SU-DHL-6 (cell line): ENCODE measurements at regions not wholly inside any gene's neighbourhood (a gene's known extent, or its start where the extent isn't known, plus 50 kb on each side); places are given as distances from the start of the nearest gene placed in this dataset.

Experiments used
- CTCF ChIP-seq: fragments of 200-600 bp; sonication (generic); IDR thresholded peaks from one replicate; pipeline ENCODE4 v1.5.1; 2017; ENCODE audit warnings: antibody characterized with exemption, mild to moderate bottlenecking, low read length, moderate library complexity; ENCODE audit not compliant: insufficient read depth, poor library complexity, severe bottlenecking
- EZH2phosphoT487 ChIP-seq: fragments of 200-600 bp; sonication (generic), shearing (Covaris generic); conservative IDR thresholded peaks from 2 replicates; pipeline ENCODE4 v1.6.1; 2018; ENCODE audit warnings: mild to moderate bottlenecking, antibody characterized with exemption, low read length, moderate library complexity, mixed read lengths

GRCh38 chr11:62026739-62027370 is 59.4 kb upstream of the FTH1 start:
- TF ChIP-seq CTCF (no peak), EZH2phosphoT487 (no peak)
